Esophagus muscularis mucosa (tissue), 4 donors: ENCODE measurements at regions not wholly inside any gene's neighbourhood (a gene's known extent, or its start where the extent isn't known, plus 50 kb on each side); places are given as distances from the start of the nearest gene placed in this dataset.

Source experiments
- DNase-seq: peaks from one replicate; pipeline ENCODE4 v3.0.0-alpha.2; 2017; ENCODE audit errors: extremely low spot score
- H3K27ac ChIP-seq, 4 donors: fragments of 200-600 bp; sonication (generic); replicated peaks in 1 of 4; 1 replicate in 3 of 4; 2 replicates in 1 of 4; pipeline ENCODE4 v1.5.1; 2016 to 2019; ENCODE audit warnings: mild to moderate bottlenecking in 1 of 4
- H3K27me3 ChIP-seq, 4 donors: fragments of 200-600 bp; sonication (generic); one replicate each; pipeline versions ENCODE4 v1.5.1 to v1.6.0; 2016 to 2019
- H3K36me3 ChIP-seq, 4 donors: fragments of 200-600 bp; sonication (generic); one replicate each; pipeline ENCODE4 v1.5.1; 2016 to 2019
- H3K4me1 ChIP-seq, 4 donors: fragments of 200-600 bp; sonication (generic); one replicate each; pipeline ENCODE4 v1.5.1; 2016 to 2019
- H3K4me3 ChIP-seq, 4 donors: fragments of 200-600 bp; sonication (generic); 1 replicate in 2 of 4; 2 replicates in 2 of 4; pipeline ENCODE4 v1.5.1; 2016 to 2019; ENCODE audit warnings: mild to moderate bottlenecking in 4 of 4, moderate library complexity in 1 of 4
- H3K9me3 ChIP-seq, 4 donors: fragments of 200-600 bp; sonication (generic); 1 replicate in 3 of 4; 2 replicates in 1 of 4; pipeline ENCODE4 v1.5.1; 2016 to 2019
- EP300 ChIP-seq: sonication (generic); formaldehyde crosslinking; IDR thresholded peaks from one replicate; pipeline ENCODE4 v1.6.1; 2017; ENCODE audit warnings: antibody characterized with exemption
- POLR2A ChIP-seq: fragments of 450-650 bp; IDR thresholded peaks from one replicate; pipeline ENCODE4 v1.6.1; 2017; ENCODE audit warnings: antibody characterized with exemption, moderate library complexity, mild to moderate bottlenecking, low read depth
- POLR2AphosphoS5 ChIP-seq, 2 donors: sonication (generic); formaldehyde crosslinking; IDR thresholded peaks; one replicate each; pipeline ENCODE4 v1.6.1; 2017; ENCODE audit warnings: antibody characterized with exemption in 2 of 2
- WGBS: methylation state at CpG from one replicate; pipeline ENCODE4 v1.1.5; 2018; 5-methylcytosine and 5-hydroxymethylcytosine counted together
- intact Hi-C: fragments of 100-400 bp; cut with DNase I; formaldehyde crosslinking; loops from one replicate; pipeline ENCODE4 v1.15.1; 2023
- TF ChIP-seq, protein P1 (sequence below), 3 experiments: fragments of 200-600 bp in 2 of 3; fragments of 450-650 bp in 1 of 3; sonication (generic) in 2 of 3; IDR thresholded peaks; one replicate each; pipeline ENCODE4 v1.5.1; 2017 to 2019; ENCODE audit warnings: antibody characterized with exemption in 3 of 3, mild to moderate bottlenecking in 2 of 3, moderate library complexity in 1 of 3

DNA sequence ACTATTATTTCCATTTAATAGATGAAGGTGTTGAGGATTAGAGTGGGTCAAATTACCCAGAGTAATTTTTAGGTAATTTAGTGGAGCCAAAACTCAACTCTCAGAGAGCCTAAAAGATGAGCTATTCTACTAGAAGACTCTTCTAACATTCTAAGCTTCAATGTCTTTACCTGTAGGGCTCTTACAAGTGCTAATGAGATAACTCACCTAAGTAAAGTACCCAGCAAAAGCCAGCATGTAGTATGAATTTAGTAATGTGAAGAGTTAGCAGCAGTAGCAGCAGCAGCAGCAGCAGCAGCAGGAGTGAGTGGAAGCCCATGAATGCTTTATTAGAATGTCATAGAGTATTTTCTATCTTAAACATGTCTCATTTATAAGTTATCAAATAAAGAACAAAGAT is 1239.2 kb downstream of the FAM181B start:
- no peaks in the 10 kb centered on the region for H3K36me3 ChIP-seq
- no peak overlapping the region for H3K27ac ChIP-seq
- no peak overlapping the region for H3K4me3 ChIP-seq
- H3K27me3 ChIP-seq = no peaks in the 10 kb centered on the region
- H3K4me1 ChIP-seq = no peaks in the 10 kb centered on the region
- no peak for DNase-seq
- H3K9me3 ChIP-seq = no peaks in the 10 kb centered on the region
- intact Hi-C loops = no loop called here
- TF ChIP-seq POLR2AphosphoS5 (IDR thresholded peaks at IDR 0.05) (no peak), EP300 (no peak), POLR2A (no peak)
- TF ChIP-seq, protein P1, sequence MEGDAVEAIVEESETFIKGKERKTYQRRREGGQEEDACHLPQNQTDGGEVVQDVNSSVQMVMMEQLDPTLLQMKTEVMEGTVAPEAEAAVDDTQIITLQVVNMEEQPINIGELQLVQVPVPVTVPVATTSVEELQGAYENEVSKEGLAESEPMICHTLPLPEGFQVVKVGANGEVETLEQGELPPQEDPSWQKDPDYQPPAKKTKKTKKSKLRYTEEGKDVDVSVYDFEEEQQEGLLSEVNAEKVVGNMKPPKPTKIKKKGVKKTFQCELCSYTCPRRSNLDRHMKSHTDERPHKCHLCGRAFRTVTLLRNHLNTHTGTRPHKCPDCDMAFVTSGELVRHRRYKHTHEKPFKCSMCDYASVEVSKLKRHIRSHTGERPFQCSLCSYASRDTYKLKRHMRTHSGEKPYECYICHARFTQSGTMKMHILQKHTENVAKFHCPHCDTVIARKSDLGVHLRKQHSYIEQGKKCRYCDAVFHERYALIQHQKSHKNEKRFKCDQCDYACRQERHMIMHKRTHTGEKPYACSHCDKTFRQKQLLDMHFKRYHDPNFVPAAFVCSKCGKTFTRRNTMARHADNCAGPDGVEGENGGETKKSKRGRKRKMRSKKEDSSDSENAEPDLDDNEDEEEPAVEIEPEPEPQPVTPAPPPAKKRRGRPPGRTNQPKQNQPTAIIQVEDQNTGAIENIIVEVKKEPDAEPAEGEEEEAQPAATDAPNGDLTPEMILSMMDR (IDR thresholded peaks at IDR 0.05) = no peak

DNA sequence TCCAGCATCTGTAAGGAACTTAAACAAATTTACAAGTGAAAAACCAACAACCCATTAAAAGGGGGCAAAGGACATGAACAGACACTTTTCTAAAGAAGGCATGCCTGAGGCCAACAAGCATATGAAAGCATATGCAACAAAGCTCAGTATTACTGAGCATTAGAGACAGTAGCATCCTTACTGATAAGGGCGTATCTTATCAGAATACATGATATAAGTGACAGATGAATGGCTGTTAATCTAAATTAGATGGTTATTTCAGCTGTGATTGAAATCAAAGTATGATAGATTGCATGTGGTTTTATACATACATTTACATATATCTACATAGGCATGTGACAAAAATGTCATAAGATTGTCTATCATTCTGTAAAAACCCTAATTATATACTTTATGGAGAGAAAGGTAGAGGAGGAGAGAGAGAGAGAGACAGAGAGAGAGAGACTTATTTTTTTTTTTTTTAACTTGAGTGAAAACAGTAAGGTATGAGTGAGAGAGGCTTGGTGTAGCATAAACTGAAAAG is 1240.7 kb downstream of the FAM181B start:
- Histone ChIP-seq H3K9me3 (no peaks in the 10 kb centered on the region), H3K4me1 (no peaks in the 10 kb centered on the region), H3K27ac (no peak overlapping the region), H3K36me3 (no peaks in the 10 kb centered on the region), H3K27me3 (no peaks in the 10 kb centered on the region), H3K4me3 (no peak overlapping the region)
- TF ChIP-seq, protein P1 (IDR thresholded peaks at IDR 0.05) = no peak
- TF ChIP-seq POLR2A (no peak), EP300 (no peak), POLR2AphosphoS5 (IDR thresholded peaks at IDR 0.05) (no peak)
- intact Hi-C loops = no loop called here
- no peak for DNase-seq
- WGBS = 86% methylated on average over 1 of the region's 1 CpG

DNA sequence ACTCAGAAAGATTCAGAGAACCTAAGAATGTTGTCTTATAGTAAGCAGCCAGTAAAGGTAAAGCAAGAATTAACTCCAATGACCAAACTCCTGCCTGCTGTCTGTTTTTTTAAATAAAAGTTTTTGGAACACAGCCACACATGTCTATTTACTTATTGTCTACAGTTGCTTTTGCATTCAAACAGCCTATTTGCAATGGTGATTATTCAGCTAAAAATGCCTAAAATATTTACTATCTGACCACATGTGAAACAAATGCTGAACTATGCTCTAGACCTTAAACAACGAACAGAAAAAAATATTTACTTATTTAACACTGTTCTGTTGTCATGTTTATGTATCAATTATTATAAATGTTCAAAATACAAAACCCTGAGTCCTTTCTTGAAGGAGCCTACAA is 1246.6 kb downstream of the FAM181B start:
- H3K27me3 ChIP-seq = no peaks in the 10 kb centered on the region
- intact Hi-C loops = no loop called here
- DNase-seq = no peak
- H3K9me3 ChIP-seq = no peaks in the 10 kb centered on the region
- TF ChIP-seq EP300 = no peak
- TF ChIP-seq POLR2AphosphoS5 (IDR thresholded peaks at IDR 0.05) = no peak
- TF ChIP-seq, protein P1 (IDR thresholded peaks at IDR 0.05) = no peak
- no peak for TF ChIP-seq POLR2A
- no peak overlapping the region for H3K4me3 ChIP-seq
- H3K4me1 ChIP-seq = no peaks in the 10 kb centered on the region
- no peaks in the 10 kb centered on the region for H3K36me3 ChIP-seq
- WGBS = 82% methylated on average over 1 of the region's 1 CpG
- H3K27ac ChIP-seq = no peak overlapping the region

DNA sequence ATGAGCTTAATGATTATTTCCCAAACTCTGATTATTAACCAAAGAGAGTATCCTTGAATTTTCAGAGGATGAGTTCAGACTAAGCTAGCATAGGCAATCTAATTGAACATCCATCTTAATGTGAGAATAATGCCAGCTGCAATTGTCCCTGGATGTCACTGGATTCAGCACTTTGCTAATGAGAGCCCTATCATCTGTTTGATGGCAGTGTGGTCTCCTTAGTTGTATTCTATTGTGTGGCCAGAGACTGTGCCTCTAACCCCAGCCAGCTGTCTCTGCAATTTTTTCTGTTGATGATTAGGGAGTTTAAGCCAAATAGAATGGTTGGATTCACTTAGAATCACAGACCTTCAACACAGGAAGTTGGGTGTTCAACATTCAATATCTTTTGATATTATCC is 1249.5 kb downstream of the FAM181B start:
- Histone ChIP-seq H3K4me1 (no peaks in the 10 kb centered on the region), H3K9me3 (no peaks in the 10 kb centered on the region), H3K4me3 (no peak overlapping the region), H3K36me3 (no peaks in the 10 kb centered on the region), H3K27me3 (no peaks in the 10 kb centered on the region), H3K27ac (no peak overlapping the region)
- no peak for DNase-seq
- intact Hi-C loops = no loop called here
- TF ChIP-seq POLR2AphosphoS5 (IDR thresholded peaks at IDR 0.05) (no peak), EP300 (no peak), POLR2A (no peak)
- TF ChIP-seq, protein P1 (IDR thresholded peaks at IDR 0.05) = no peak

DNA sequence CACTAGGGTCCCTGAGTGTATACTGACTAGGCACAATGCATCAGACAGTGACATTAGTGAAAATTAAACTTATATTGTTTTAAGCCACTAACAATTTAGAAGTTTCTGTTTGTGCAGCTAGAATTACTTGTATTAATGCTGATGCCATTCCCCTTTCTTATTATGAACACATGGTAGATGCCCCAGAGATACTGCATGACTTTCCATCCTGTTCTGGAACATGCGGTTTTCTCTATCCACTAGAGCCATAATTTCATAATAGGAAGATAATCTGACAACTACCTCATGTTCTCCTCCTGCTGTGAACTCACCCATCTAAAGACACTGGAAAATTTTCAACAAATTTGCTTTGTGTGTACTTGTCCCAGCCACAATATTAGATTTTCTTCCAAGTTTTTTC is 1256.4 kb downstream of the FAM181B start:
- H3K27ac ChIP-seq = no peak overlapping the region
- TF ChIP-seq POLR2A (no peak), POLR2AphosphoS5 (IDR thresholded peaks at IDR 0.05) (no peak), EP300 (no peak)
- TF ChIP-seq, protein P1 (IDR thresholded peaks at IDR 0.05) = no peak
- no peaks in the 10 kb centered on the region for H3K9me3 ChIP-seq
- no peaks in the 10 kb centered on the region for H3K27me3 ChIP-seq
- no peaks in the 10 kb centered on the region for H3K36me3 ChIP-seq
- no peak for DNase-seq
- 81% methylated on average over 1 of the region's 1 CpG for WGBS
- H3K4me1 ChIP-seq = no peaks in the 10 kb centered on the region
- no peak overlapping the region for H3K4me3 ChIP-seq
- intact Hi-C loops = no loop called here
